ENCODE measurements at regions not wholly inside any gene's neighbourhood (a gene's known extent, or its start where the extent isn't known, plus 50 kb on each side); places are given as distances from the start of the nearest gene placed in this dataset.
A peak's percentile ranks its signal among the peaks of the same experiment; 100 is the strongest.

DNA sequence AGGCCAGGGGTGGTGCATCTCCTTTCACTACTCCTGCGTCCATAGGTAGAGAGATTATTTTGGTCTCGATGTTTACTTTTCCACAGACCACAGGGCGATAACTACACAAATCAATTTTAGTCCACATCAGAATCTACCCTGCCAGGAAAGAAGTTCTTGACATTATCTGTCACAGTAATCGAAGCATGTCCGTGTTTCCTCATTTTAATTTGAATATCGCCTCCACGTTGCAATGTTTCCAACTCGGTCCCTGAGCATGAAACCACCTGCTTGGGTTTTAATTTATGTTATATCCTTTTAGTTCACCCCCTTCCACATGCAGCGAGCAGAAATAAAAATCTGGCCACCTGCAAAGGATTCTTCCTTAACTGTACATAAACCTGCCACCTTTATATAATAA is 100.1 kb upstream of the ATXN3L start:
- H3K9me3 Mint-ChIP-seq, result peaks cover 41% of the 10 kb centered on the region
- H3K4me3 Mint-ChIP-seq, result no peak overlapping the region
- no peak overlapping the region for H3K27ac Mint-ChIP-seq
- DNase-seq (ENCODE audit: low spot score in 2 of 2, unreplicated experiment in 2 of 2), result no peak
- peaks cover 42% of the 10 kb centered on the region for H3K4me1 Mint-ChIP-seq
- no peaks in the 10 kb centered on the region for H3K27me3 Mint-ChIP-seq (ENCODE audit: low read depth)
- H3K36me3 Mint-ChIP-seq, result no peaks in the 10 kb centered on the region
- TF ChIP-seq CTCF (IDR thresholded peaks at IDR 0.05; ENCODE audit: unreplicated experiment), result no peak

DNA sequence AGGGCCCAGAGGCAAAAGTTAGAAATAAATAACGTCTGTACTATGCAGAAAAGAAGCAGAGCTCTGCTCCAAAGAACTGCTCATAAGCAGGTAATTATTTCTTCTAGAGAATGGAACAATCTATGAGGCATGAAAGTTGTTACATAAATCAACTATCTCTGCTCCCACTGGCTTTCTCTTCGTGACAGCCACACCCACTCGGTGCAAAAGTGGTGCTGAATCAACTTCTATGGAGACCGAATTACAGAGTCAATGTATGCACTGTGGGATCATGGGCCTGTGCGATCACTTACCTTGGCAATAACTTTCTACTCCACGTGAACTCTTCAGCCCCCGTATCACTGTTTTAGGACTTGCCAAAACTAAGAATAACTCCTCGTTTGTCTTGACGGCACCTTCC is 99.4 kb upstream of the ATXN3L start:
- H3K36me3 Mint-ChIP-seq, result no peaks in the 10 kb centered on the region
- DNase-seq (ENCODE audit: low spot score in 2 of 2, unreplicated experiment in 2 of 2), result no peak
- H3K4me3 Mint-ChIP-seq, result no peak overlapping the region
- peaks cover 48% of the 10 kb centered on the region for H3K4me1 Mint-ChIP-seq
- H3K27me3 Mint-ChIP-seq (ENCODE audit: low read depth), result no peaks in the 10 kb centered on the region
- H3K27ac Mint-ChIP-seq, result peak overlapping the region; percentile 40
- no peak for TF ChIP-seq CTCF (IDR thresholded peaks at IDR 0.05; ENCODE audit: unreplicated experiment)
- H3K9me3 Mint-ChIP-seq, result peaks cover 47% of the 10 kb centered on the region

- no peak for DNase-seq (ENCODE audit: low spot score in 2 of 2, unreplicated experiment in 2 of 2)
- Mint-ChIP-seq H3K9me3 (peaks cover 46% of the 10 kb centered on the region), H3K36me3 (no peaks in the 10 kb centered on the region), H3K4me3 (no peak overlapping the region), H3K27me3 (ENCODE audit: low read depth) (no peaks in the 10 kb centered on the region), H3K27ac (peak overlapping the region; percentile 91), H3K4me1 (peaks cover 51% of the 10 kb centered on the region)
- TF ChIP-seq CTCF (IDR thresholded peaks at IDR 0.05; ENCODE audit: unreplicated experiment), result no peak
These were observed 98.6 kb upstream of the ATXN3L start for GRCh38 chrX:13418126-13419097.

GRCh38 chrX:13415509-13415908 is 95.7 kb upstream of the ATXN3L start:
- no peak overlapping the region for H3K27ac Mint-ChIP-seq
- no peak overlapping the region for H3K4me3 Mint-ChIP-seq
- no peak for DNase-seq (ENCODE audit: low spot score in 2 of 2, unreplicated experiment in 2 of 2)
- no peaks in the 10 kb centered on the region for H3K36me3 Mint-ChIP-seq
- H3K9me3 Mint-ChIP-seq, result peaks cover 41% of the 10 kb centered on the region
- peaks cover 63% of the 10 kb centered on the region for H3K4me1 Mint-ChIP-seq
- no peak for TF ChIP-seq CTCF (IDR thresholded peaks at IDR 0.05; ENCODE audit: unreplicated experiment)
- no peaks in the 10 kb centered on the region for H3K27me3 Mint-ChIP-seq (ENCODE audit: low read depth)

DNA sequence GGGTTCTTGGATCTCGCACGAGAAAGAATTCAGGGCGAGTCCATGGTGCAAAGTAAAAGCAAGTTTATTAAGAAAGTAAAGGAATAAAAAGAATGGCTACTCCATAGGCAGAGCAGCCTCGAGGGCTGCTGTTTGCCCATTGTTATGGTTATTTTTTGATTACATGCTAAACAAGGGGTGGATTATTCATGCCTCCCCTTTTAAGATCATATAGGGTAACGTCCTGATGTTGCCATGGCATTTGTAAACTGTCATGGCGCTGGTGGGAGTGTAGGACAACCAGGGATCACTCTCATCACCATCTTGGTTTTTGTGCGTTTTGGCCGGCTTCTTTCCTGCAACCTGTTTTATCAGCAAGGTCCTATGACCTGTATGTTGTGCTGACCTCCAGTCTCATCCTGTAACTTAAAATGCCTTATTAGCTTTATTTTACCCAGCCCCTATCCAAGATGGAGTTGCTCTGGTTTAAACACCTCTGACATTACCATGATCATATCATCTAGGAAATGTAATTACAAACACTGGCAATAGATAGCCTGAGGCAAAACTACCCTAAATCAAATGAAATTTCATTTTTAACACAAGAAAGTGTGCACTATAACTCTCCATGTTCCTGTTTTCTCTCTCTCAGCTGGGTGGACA is 94.3 kb upstream of the ATXN3L start:
- peaks cover 38% of the 10 kb centered on the region for H3K9me3 Mint-ChIP-seq

More for the DNA sequence above, 94.3 kb upstream of the ATXN3L start:
- H3K27ac Mint-ChIP-seq, result no peak overlapping the region
- no peaks in the 10 kb centered on the region for H3K36me3 Mint-ChIP-seq
- DNase-seq (ENCODE audit: low spot score in 2 of 2, unreplicated experiment in 2 of 2), result no peak
- no peak overlapping the region for H3K4me3 Mint-ChIP-seq
- peaks cover 49% of the 10 kb centered on the region for H3K4me1 Mint-ChIP-seq
- no peaks in the 10 kb centered on the region for H3K27me3 Mint-ChIP-seq (ENCODE audit: low read depth)
- TF ChIP-seq CTCF (IDR thresholded peaks at IDR 0.05; ENCODE audit: unreplicated experiment), result no peak
